ENCODE measurements at regions not wholly inside any gene's neighbourhood (a gene's known extent, or its start where the extent isn't known, plus 50 kb on each side); places are given as distances from the start of the nearest gene placed in this dataset.

DNA sequence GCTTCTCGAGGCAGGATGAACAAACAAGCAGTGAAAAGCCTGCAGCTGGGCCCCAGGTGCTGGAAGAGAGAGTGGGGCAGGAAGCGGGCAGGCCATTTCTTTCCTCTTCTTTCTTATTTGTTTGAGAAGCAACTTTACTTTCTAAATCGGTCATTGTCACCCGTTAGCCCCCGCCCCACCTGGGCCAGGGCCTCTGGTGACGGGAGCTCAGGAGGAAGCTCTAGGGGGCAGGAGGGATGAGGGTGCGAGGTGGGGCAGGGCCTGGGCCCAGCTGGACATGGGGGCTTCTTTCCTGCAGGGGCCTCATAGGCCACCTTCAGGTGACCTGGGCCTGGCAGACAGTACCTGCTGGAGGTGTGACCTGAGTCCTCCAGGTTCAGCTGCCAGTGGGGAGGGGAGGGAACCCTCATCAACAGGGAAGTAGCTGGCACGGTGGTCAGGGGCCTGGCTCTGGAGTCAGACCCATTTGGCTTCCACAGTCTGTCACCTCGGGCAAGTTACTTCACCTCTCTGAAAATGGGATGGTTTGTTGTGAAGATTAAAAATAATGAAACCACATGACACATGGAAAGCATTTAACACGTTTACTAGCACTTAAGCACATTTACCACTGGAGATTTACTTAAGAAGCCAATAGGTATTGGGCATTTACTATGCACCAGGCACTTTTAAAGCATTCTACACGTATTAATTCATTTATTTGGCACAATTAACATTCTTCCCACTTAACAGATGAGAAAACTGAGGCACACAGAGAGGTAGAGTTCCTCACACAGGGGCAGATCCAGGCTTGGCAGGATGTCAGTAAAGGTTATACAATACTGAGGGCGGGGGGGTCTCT is 54.1 kb upstream of the ID3 start:
- intact Hi-C loops (cut with DNase I) = no loop called here
- no peaks in the 10 kb centered on the region for H3K4me1 ChIP-seq

DNA sequence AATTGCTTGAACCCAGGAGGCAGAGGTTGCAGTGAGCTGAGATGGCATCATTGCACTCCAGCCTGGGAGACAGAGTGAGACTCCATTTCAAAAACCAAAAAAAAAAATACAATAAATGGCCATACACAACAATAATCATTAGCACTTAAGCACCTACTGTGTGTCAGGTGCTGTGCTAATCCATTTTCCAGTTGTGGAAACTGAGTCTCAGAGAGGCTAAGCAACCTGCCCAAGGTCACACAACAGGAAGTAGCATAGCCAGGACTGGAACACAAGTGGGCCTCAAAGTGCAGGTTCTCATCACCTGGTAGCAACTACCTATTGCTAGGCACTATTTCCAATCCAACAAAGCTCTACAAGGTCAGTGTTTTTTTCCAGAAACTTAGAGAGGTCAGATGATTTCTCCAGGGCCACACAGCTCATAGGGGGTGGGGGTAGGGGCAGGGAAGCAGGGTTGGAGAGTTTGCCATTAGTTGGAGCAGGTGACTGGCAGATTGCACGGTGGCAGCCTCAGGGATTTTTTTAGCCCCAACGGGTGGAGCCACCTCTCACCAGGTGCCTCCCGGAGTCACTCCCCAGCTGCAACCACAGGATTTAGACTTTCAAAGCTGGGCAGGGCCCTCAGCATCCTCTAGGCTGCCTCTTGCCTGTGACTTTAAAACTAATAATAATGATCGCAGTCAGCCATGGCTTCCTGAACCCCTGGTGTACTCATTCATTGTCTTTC is 52.5 kb upstream of the ID3 start:
- no peak overlapping the region for H3K27ac ChIP-seq
- no peaks in the 10 kb centered on the region for H3K36me3 ChIP-seq
- no peak for DNase-seq
- no peak overlapping the region for H3K4me3 ChIP-seq
- no peaks in the 10 kb centered on the region for H3K27me3 ChIP-seq
- intact Hi-C loops (cut with DNase I) = no loop called here
- no peaks in the 10 kb centered on the region for H3K9me3 ChIP-seq
- WGBS, 2 donors = 28 to 33% methylated on average over 4 of the region's 4 CpGs
- TF ChIP-seq POLR2AphosphoS5 (IDR thresholded peaks at IDR 0.05) (no peak), POLR2A (IDR thresholded peaks at IDR 0.05) (no peak), EP300 (IDR thresholded peaks at IDR 0.05) (no peak)
- TF ChIP-seq, protein P1, sequence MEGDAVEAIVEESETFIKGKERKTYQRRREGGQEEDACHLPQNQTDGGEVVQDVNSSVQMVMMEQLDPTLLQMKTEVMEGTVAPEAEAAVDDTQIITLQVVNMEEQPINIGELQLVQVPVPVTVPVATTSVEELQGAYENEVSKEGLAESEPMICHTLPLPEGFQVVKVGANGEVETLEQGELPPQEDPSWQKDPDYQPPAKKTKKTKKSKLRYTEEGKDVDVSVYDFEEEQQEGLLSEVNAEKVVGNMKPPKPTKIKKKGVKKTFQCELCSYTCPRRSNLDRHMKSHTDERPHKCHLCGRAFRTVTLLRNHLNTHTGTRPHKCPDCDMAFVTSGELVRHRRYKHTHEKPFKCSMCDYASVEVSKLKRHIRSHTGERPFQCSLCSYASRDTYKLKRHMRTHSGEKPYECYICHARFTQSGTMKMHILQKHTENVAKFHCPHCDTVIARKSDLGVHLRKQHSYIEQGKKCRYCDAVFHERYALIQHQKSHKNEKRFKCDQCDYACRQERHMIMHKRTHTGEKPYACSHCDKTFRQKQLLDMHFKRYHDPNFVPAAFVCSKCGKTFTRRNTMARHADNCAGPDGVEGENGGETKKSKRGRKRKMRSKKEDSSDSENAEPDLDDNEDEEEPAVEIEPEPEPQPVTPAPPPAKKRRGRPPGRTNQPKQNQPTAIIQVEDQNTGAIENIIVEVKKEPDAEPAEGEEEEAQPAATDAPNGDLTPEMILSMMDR (IDR thresholded peaks at IDR 0.05) = no peak
- no peaks in the 10 kb centered on the region for H3K4me1 ChIP-seq

More for the DNA sequence above, 54.1 kb upstream of the ID3 start:
- Histone ChIP-seq H3K27ac (no peak overlapping the region), H3K27me3 (peaks cover 0 to 5% (median 0%) of the 10 kb centered on the region in 3 donors), H3K36me3 (no peaks in the 10 kb centered on the region), H3K9me3 (no peaks in the 10 kb centered on the region), H3K4me3 (no peak overlapping the region)
- TF ChIP-seq, protein P1 (IDR thresholded peaks at IDR 0.05) = no peak
- TF ChIP-seq EP300 (IDR thresholded peaks at IDR 0.05) = no peak
- no peak for DNase-seq
- WGBS, 2 donors = 47 to 69% methylated on average over 12 of the region's 12 CpGs

DNA sequence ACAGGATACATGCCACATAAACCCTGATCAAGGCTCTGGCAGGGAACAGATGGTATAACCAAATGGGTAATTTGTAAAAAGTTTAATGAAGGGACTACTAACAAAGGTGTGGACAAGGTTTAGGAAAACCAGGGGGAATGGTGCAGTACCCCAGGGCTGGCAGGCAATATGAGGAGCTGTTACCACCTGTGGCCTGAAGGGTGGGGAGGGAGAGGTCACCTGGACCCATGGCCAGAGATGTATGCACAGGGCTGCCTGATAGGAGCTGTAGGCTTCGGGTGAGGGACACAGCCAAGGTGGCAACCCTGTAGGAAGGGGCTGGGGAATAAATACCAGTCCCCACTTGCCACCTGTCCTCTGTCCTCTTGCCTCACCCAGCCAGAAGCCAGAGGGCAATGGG is 51.4 kb upstream of the ID3 start:
- WGBS, 2 donors = 97% methylated on average over 1 of the region's 1 CpG

DNA sequence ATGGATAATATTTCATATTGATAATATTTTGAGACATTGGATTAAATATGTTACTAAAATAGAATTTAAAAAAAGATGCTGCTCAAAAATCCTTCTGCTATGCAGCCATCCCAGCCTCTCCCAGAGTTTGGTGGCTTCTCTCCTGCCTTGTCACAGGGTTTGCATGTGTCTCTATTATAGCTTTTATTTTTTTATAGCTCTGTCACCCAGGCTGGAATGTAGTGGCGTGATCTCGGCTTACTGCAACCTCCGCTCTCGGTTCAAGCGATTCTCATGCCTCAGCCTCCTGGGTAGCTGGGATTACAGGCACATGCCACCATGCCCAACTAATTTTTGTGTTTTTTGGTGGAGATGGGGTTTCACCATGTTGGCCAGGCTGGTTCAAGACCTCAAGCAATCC is 50.7 kb upstream of the ID3 start:
- TF ChIP-seq POLR2A (IDR thresholded peaks at IDR 0.05) (no peak), EP300 (IDR thresholded peaks at IDR 0.05) (no peak), POLR2AphosphoS5 (IDR thresholded peaks at IDR 0.05) (no peak)
- TF ChIP-seq, protein P1 (IDR thresholded peaks at IDR 0.05) = no peak
- no peak overlapping the region for H3K27ac ChIP-seq
- H3K36me3 ChIP-seq = no peaks in the 10 kb centered on the region
- H3K9me3 ChIP-seq = no peaks in the 10 kb centered on the region
- no peaks in the 10 kb centered on the region for H3K27me3 ChIP-seq
- 45 to 85% methylated on average over 5 of the region's 5 CpGs for WGBS, 2 donors
- DNase-seq = no peak
- no peaks in the 10 kb centered on the region for H3K4me1 ChIP-seq
- intact Hi-C loops (cut with DNase I) = no loop called here
- H3K4me3 ChIP-seq = no peak overlapping the region

More for the DNA sequence above, 51.4 kb upstream of the ID3 start:
- Histone ChIP-seq H3K27me3 (no peaks in the 10 kb centered on the region), H3K4me1 (no peaks in the 10 kb centered on the region), H3K4me3 (no peak overlapping the region), H3K9me3 (no peaks in the 10 kb centered on the region), H3K27ac (no peak overlapping the region), H3K36me3 (no peaks in the 10 kb centered on the region)
- DNase-seq = no peak
- intact Hi-C loops (cut with DNase I) = no loop called here
- TF ChIP-seq, protein P1 (IDR thresholded peaks at IDR 0.05) = no peak
- TF ChIP-seq EP300 (IDR thresholded peaks at IDR 0.05) (no peak), POLR2AphosphoS5 (IDR thresholded peaks at IDR 0.05) (no peak), POLR2A (IDR thresholded peaks at IDR 0.05) (no peak)

Data from sigmoid colon (tissue), 6 donors.